Natural killer cell (primary cell): ENCODE measurements at regions not wholly inside any gene's neighbourhood (a gene's known extent, or its start where the extent isn't known, plus 50 kb on each side); places are given as distances from the start of the nearest gene placed in this dataset.

ENCODE experiments used
- ATAC-seq, 3 donors: fragments of 150-1000 bp in 2 of 3; fragments of 200-7000 bp in 1 of 3; cut with Tn5 transposase; 1 replicate in 1 of 3; 2 replicates in 2 of 3; pipeline ENCODE4 v1.10.0; 2021; ENCODE audit warnings: mild to moderate bottlenecking in 2 of 3, moderate library complexity in 2 of 3
- DNase-seq, 2 donors: peaks; one replicate each; pipeline versions ENCODE4 v3.0.0 to v3.0.0-alpha.2; 2013 to 2021; ENCODE audit warnings: mixed read lengths in 1 of 2
- H3K27ac ChIP-seq: one replicate; pipeline ENCODE4 v1.5.1; 2013; ENCODE audit warnings: mild to moderate bottlenecking, low read length
- H3K27me3 ChIP-seq: one replicate; pipeline ENCODE4 v1.6.1; 2013; ENCODE audit warnings: low read length; ENCODE audit not compliant: control insufficient read depth, insufficient read depth
- H3K36me3 ChIP-seq: one replicate; pipeline ENCODE4 v1.6.1; 2013; ENCODE audit warnings: low read length; ENCODE audit not compliant: control insufficient read depth, insufficient read depth
- H3K4me1 ChIP-seq: one replicate; pipeline ENCODE4 v1.6.1; 2013; ENCODE audit warnings: low read length; ENCODE audit not compliant: control insufficient read depth, insufficient read depth
- H3K4me3 ChIP-seq: one replicate; pipeline ENCODE4 v1.5.1; 2013; ENCODE audit warnings: low read length
- H3K9me3 ChIP-seq: one replicate; pipeline ENCODE4 v1.6.1; 2013; ENCODE audit warnings: low read length; ENCODE audit not compliant: control insufficient read depth, insufficient read depth
- H3K27ac Mint-ChIP-seq, 2 donors: one replicate each; pipeline ENCODE4 v1.8.0; 2022; ENCODE audit warnings: mild to moderate bottlenecking in 2 of 2, mixed read lengths in 2 of 2, moderate library complexity in 1 of 2
- H3K27me3 Mint-ChIP-seq, 2 donors: one replicate each; pipeline ENCODE4 v1.8.0; 2022; ENCODE audit warnings: low read depth in 2 of 2, mixed read lengths in 2 of 2
- H3K36me3 Mint-ChIP-seq: one replicate; pipeline ENCODE4 v1.8.0; 2022; ENCODE audit warnings: mixed read lengths
- H3K4me1 Mint-ChIP-seq, 2 donors: one replicate each; pipeline ENCODE4 v1.8.0; 2022; ENCODE audit warnings: mixed read lengths in 2 of 2
- H3K4me3 Mint-ChIP-seq: one replicate; pipeline ENCODE4 v1.8.0; 2022; ENCODE audit warnings: mild to moderate bottlenecking, moderate library complexity, mixed read lengths
- H3K9me3 Mint-ChIP-seq, 2 donors: one replicate each; pipeline ENCODE4 v1.8.0; 2022; ENCODE audit warnings: mixed read lengths in 2 of 2
- WGBS: methylation state at CpG from one replicate; pipeline ENCODE4 v1.1.7; 2013; ENCODE audit warnings: missing lambda C conversion rate; ENCODE audit not compliant: insufficient coverage; 5-methylcytosine and 5-hydroxymethylcytosine counted together
- intact Hi-C: fragments of 100-400 bp; cut with micrococcal nuclease; formaldehyde crosslinking; loops from one replicate; pipeline ENCODE4 v1.14.2; 2022
- TF ChIP-seq, protein P1 (sequence below): fragments of 200-600 bp; IDR thresholded peaks from one replicate; pipeline ENCODE4 v1.8.0; 2022; ENCODE audit warnings: antibody characterized with exemption

DNA sequence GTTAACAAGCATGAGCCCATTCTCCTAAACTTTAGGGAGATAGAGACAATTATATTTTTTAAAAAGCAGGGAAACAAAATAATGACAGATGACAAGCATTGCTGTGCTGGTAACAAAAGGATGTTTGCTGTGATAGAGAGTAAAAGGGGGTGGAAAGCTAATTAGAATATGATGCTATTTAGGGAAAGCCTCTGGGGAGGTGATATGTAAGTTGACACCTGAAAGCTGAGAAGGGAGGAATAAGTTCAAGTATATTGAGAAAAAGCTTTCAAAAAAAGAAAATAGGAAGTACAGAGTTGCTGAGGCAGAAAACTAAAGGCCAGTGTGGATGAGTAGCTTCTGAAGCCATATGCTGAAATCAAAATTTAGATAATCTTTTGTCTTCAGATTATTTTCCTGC is 565.2 kb upstream of the NRXN1 start:
- H3K4me3 Mint-ChIP-seq, result no peak overlapping the region
- H3K4me3 ChIP-seq, result no peak overlapping the region
- no peak overlapping the region for H3K27ac ChIP-seq
- H3K9me3 ChIP-seq, result no peaks in the 10 kb centered on the region
- TF ChIP-seq, protein P1, sequence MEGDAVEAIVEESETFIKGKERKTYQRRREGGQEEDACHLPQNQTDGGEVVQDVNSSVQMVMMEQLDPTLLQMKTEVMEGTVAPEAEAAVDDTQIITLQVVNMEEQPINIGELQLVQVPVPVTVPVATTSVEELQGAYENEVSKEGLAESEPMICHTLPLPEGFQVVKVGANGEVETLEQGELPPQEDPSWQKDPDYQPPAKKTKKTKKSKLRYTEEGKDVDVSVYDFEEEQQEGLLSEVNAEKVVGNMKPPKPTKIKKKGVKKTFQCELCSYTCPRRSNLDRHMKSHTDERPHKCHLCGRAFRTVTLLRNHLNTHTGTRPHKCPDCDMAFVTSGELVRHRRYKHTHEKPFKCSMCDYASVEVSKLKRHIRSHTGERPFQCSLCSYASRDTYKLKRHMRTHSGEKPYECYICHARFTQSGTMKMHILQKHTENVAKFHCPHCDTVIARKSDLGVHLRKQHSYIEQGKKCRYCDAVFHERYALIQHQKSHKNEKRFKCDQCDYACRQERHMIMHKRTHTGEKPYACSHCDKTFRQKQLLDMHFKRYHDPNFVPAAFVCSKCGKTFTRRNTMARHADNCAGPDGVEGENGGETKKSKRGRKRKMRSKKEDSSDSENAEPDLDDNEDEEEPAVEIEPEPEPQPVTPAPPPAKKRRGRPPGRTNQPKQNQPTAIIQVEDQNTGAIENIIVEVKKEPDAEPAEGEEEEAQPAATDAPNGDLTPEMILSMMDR, result no peak
- H3K27me3 ChIP-seq, result no peaks in the 10 kb centered on the region
- H3K27me3 Mint-ChIP-seq, result no peaks in the 10 kb centered on the region
- no peaks in the 10 kb centered on the region for H3K36me3 ChIP-seq
- H3K36me3 Mint-ChIP-seq, result peaks cover 2% of the 10 kb centered on the region
- intact Hi-C loops, result no loop called here
- DNase-seq (no peak), ATAC-seq (no peak)
- no peak overlapping the region for H3K27ac Mint-ChIP-seq
- H3K4me1 Mint-ChIP-seq, result no peaks in the 10 kb centered on the region
- H3K4me1 ChIP-seq, result no peaks in the 10 kb centered on the region
- peaks cover 13 to 19% of the 10 kb centered on the region in 2 donors for H3K9me3 Mint-ChIP-seq

DNA sequence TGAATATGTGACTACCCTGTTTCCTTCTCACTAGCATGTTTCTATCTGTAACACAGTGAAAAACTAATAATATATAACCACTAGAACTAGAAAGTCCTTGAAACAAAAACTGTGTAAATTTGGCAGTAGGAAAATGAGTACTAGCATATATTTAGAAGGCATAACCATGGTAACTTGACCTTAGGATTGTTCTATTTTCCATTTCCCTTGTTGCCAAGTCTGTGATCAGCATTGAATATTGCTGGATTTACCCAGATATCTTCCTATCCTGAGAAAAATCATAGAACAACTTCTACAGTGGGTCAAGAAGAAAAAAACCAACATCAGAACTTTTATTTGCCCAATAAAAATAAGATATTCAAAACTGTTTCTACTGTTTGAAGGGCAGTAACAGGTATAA is 563.9 kb upstream of the NRXN1 start:
- Histone ChIP-seq H3K4me3 (no peak overlapping the region), H3K9me3 (no peaks in the 10 kb centered on the region), H3K27ac (no peak overlapping the region), H3K27me3 (no peaks in the 10 kb centered on the region), H3K36me3 (no peaks in the 10 kb centered on the region), H3K4me1 (no peaks in the 10 kb centered on the region)
- DNase-seq (no peak), ATAC-seq (no peak)
- Mint-ChIP-seq H3K4me3 (no peak overlapping the region), H3K36me3 (peaks cover 7% of the 10 kb centered on the region), H3K4me1 (no peaks in the 10 kb centered on the region), H3K27me3 (no peaks in the 10 kb centered on the region), H3K27ac (no peak overlapping the region), H3K9me3 (peaks cover 8 to 18% of the 10 kb centered on the region in 2 donors)
- intact Hi-C loops, result no loop called here
- TF ChIP-seq, protein P1, result no peak

DNA sequence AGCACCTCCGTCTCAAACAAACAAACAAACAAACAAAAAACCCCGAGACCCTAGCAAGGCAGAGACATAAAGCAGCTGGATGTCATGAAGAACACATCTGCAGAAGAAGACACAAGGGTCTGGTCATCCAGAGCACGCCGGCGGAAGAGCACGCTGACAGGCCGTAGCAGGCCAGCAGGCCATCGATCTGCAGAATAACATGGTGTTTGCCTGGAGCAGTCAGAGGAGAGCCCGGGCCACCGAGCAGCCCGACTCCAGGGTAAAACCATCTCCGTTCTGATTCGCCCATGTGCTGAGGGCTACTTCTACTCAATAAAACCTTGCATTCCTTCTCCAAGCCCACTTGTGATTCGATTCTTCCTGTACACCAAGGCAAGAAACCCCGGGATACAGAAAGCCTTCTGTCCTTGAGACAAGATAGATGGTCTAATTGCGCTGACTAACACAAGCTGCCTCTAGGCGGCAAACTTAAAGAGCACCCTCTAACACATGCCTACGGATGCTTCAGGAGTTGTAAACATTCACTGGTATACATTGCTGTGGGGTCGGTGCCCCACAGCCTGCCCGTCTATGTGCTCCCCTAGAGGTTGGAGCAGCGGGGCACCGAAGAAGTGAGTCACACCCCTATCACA is 549.8 kb upstream of the NRXN1 start:
- H3K9me3 ChIP-seq, result peaks cover 14% of the 10 kb centered on the region
- Mint-ChIP-seq H3K4me1 (no peaks in the 10 kb centered on the region), H3K27me3 (no peaks in the 10 kb centered on the region), H3K27ac (no peak overlapping the region), H3K36me3 (no peaks in the 10 kb centered on the region), H3K4me3 (no peak overlapping the region), H3K9me3 (peaks cover 11% of the 10 kb centered on the region in 2 donors)
- no peaks in the 10 kb centered on the region for H3K4me1 ChIP-seq
- no peaks in the 10 kb centered on the region for H3K36me3 ChIP-seq
- H3K27me3 ChIP-seq, result no peaks in the 10 kb centered on the region
- no peak overlapping the region for H3K4me3 ChIP-seq
- no peak for ATAC-seq
- no peak overlapping the region for H3K27ac ChIP-seq
- TF ChIP-seq, protein P1, result no peak
- DNase-seq, result no peak
- intact Hi-C loops, result no loop called here
- 93% methylated on average over 22 of the region's 22 CpGs for WGBS

DNA sequence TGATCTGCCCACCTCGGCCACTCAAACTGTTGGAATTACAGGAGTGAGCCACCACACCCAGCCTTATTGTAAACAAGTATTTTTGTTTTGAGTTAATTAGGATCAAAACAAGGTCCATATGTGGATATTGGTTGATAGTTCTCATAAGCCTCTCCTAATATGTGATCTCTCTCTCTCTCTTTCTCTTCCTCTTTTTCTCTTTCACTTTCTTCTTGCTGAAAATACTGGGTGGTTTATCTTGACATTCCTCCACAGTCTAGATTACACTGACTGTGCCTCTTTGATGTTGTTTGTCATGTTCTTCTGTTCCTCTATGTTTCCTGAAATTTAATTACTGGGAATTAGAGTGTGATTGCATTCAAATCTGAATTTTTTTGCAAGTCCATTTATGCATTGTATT is 547.5 kb upstream of the NRXN1 start:
- Histone ChIP-seq H3K4me3 (no peak overlapping the region), H3K36me3 (no peaks in the 10 kb centered on the region), H3K9me3 (peaks cover 14% of the 10 kb centered on the region), H3K4me1 (no peaks in the 10 kb centered on the region), H3K27me3 (no peaks in the 10 kb centered on the region), H3K27ac (no peak overlapping the region)
- H3K4me3 Mint-ChIP-seq, result no peak overlapping the region
- TF ChIP-seq, protein P1, result no peak
- H3K27ac Mint-ChIP-seq, result no peak overlapping the region
- no peaks in the 10 kb centered on the region for H3K27me3 Mint-ChIP-seq
- 100% methylated on average over 1 of the region's 1 CpG for WGBS
- DNase-seq, result no peak
- H3K36me3 Mint-ChIP-seq, result no peaks in the 10 kb centered on the region
- intact Hi-C loops, result no loop called here
- H3K9me3 Mint-ChIP-seq, result peaks cover 10 to 11% of the 10 kb centered on the region in 2 donors
- no peak for ATAC-seq
- H3K4me1 Mint-ChIP-seq, result no peaks in the 10 kb centered on the region
